Tibial artery (tissue), 4 donors: ENCODE measurements at regions not wholly inside any gene's neighbourhood (a gene's known extent, or its start where the extent isn't known, plus 50 kb on each side); places are given as distances from the start of the nearest gene placed in this dataset.

Source experiments
- DNase-seq, 2 donors: peaks; one replicate each; pipeline ENCODE4 v3.0.0-alpha.2; 2019
- H3K27ac ChIP-seq, 2 donors: fragments of 200-600 bp; sonication (generic) in 1 of 2; 1 replicate in 1 of 2; 2 replicates in 1 of 2; pipeline ENCODE4 v1.5.1; 2018 to 2019; ENCODE audit warnings: mild to moderate bottlenecking in 1 of 2
- H3K27me3 ChIP-seq, 2 donors: fragments of 200-600 bp; sonication (generic) in 1 of 2; one replicate each; pipeline versions ENCODE4 v1.5.1 to v1.6.0; 2016 to 2019
- H3K36me3 ChIP-seq, 3 donors: fragments of 200-600 bp; sonication (generic) in 2 of 3; one replicate each; pipeline ENCODE4 v1.5.1; 2016 to 2019; ENCODE audit warnings: mild to moderate bottlenecking in 2 of 3
- H3K4me1 ChIP-seq, 4 donors: fragments of 200-600 bp; sonication (generic) in 2 of 4; 1 replicate in 3 of 4; 2 replicates in 1 of 4; pipeline ENCODE4 v1.5.1; 2016 to 2019
- H3K4me3 ChIP-seq, 2 donors: fragments of 200-600 bp; sonication (generic) in 1 of 2; 1 replicate in 1 of 2; 2 replicates in 1 of 2; pipeline ENCODE4 v1.5.1; 2018 to 2019; ENCODE audit warnings: mild to moderate bottlenecking in 2 of 2
- H3K9me3 ChIP-seq, 3 donors: fragments of 200-600 bp; sonication (generic) in 1 of 3; one replicate each; pipeline ENCODE4 v1.5.1; 2016 to 2019
- CTCF ChIP-seq, 2 experiments: fragments of 200-600 bp in 1 of 2; fragments of 450-650 bp in 1 of 2; IDR thresholded peaks; one replicate each; pipeline ENCODE4 v1.5.1; 2017 to 2019; ENCODE audit warnings: antibody characterized with exemption in 2 of 2, mild to moderate bottlenecking in 1 of 2, moderate library complexity in 1 of 2
- intact Hi-C: fragments of 100-400 bp; cut with DNase I; formaldehyde crosslinking; loops from one replicate; pipeline ENCODE4 v1.15.0; 2023; ENCODE audit warnings: low total_unique reads

- H3K27ac ChIP-seq, result no peak overlapping the region
- H3K9me3 ChIP-seq, result no peaks in the 10 kb centered on the region
- intact Hi-C loops, result no loop called here
- no peak overlapping the region for H3K4me3 ChIP-seq
- no peaks in the 10 kb centered on the region for H3K4me1 ChIP-seq
- no peak for TF ChIP-seq CTCF (IDR thresholded peaks at IDR 0.05)
- no peak for DNase-seq
- peaks cover 0 to 8% of the 10 kb centered on the region in 2 donors for H3K27me3 ChIP-seq
- no peaks in the 10 kb centered on the region for H3K36me3 ChIP-seq
These were observed 95.3 kb upstream of the PARP11 start for GRCh38 chr12:3968523-3968922.

GRCh38 chr12:3967556-3968160 is 94.5 kb upstream of the PARP11 start:
- intact Hi-C loops, result no loop called here
- H3K4me3 ChIP-seq, result no peak overlapping the region
- DNase-seq, result no peak
- H3K27me3 ChIP-seq, result peaks cover 0 to 8% of the 10 kb centered on the region in 2 donors
- H3K4me1 ChIP-seq, result no peaks in the 10 kb centered on the region
- TF ChIP-seq CTCF (IDR thresholded peaks at IDR 0.05), result no peak
- H3K27ac ChIP-seq, result no peak overlapping the region
- no peaks in the 10 kb centered on the region for H3K36me3 ChIP-seq
- H3K9me3 ChIP-seq, result no peaks in the 10 kb centered on the region

- intact Hi-C loops, result no loop called here
- peaks cover 0 to 8% of the 10 kb centered on the region in 2 donors for H3K27me3 ChIP-seq
- no peak overlapping the region for H3K4me3 ChIP-seq
- no peak for DNase-seq
- H3K27ac ChIP-seq, result no peak overlapping the region
- TF ChIP-seq CTCF (IDR thresholded peaks at IDR 0.05), result no peak
- H3K4me1 ChIP-seq, result no peaks in the 10 kb centered on the region
- H3K36me3 ChIP-seq, result no peaks in the 10 kb centered on the region
- H3K9me3 ChIP-seq, result no peaks in the 10 kb centered on the region
These were observed 93.2 kb upstream of the PARP11 start for GRCh38 chr12:3966376-3966775.

- Histone ChIP-seq H3K4me3 (no peak overlapping the region), H3K4me1 (no peaks in the 10 kb centered on the region), H3K36me3 (no peaks in the 10 kb centered on the region), H3K9me3 (no peaks in the 10 kb centered on the region), H3K27ac (no peak overlapping the region), H3K27me3 (peaks cover 0 to 8% of the 10 kb centered on the region in 2 donors)
- TF ChIP-seq CTCF (IDR thresholded peaks at IDR 0.05), result no peak
- intact Hi-C loops, result no loop called here
- no peak for DNase-seq
These were observed 91.8 kb upstream of the PARP11 start for GRCh38 chr12:3965046-3965445.

GRCh38 chr12:3964439-3964838 is 91.2 kb upstream of the PARP11 start:
- TF ChIP-seq CTCF (IDR thresholded peaks at IDR 0.05), result no peak
- Histone ChIP-seq H3K27ac (no peak overlapping the region), H3K4me3 (no peak overlapping the region), H3K36me3 (no peaks in the 10 kb centered on the region), H3K27me3 (peaks cover 0 to 8% of the 10 kb centered on the region in 2 donors), H3K9me3 (no peaks in the 10 kb centered on the region), H3K4me1 (no peaks in the 10 kb centered on the region)
- intact Hi-C loops, result no loop called here
- DNase-seq, result no peak
